HEK293 (cell line): ENCODE measurements at regions not wholly inside any gene's neighbourhood (a gene's known extent, or its start where the extent isn't known, plus 50 kb on each side); places are given as distances from the start of the nearest gene placed in this dataset.
"Not testable (repeated sequence)": the region's sequence is repeated elsewhere in the genome, so short reads cannot be mapped to it uniquely, and the experiment has no call there.

Source experiments
- CTCF ChIA-PET: fragments of 350-600 bp; formaldehyde crosslinking; extraction: SDS; loops from one replicate; lab custom pipeline; 2021; ENCODE audit warnings: antibody characterized with exemption; lab: Yijun Ruan, JAX
- POLR2A ChIA-PET: fragments of 300-600 bp; formaldehyde crosslinking; extraction: SDS; loops from one replicate; lab custom pipeline; 2020; ENCODE audit warnings: antibody characterized with exemption, inconsistent platforms; lab: Yijun Ruan, JAX
- H3K27ac ChIP-seq: fragments of 200-500 bp; sonication (Bioruptor generic); 2 replicates; pipeline ENCODE4 v1.5.1; 2014; ENCODE audit warnings: low read depth, low read length, control low read depth, inconsistent platforms; ENCODE audit errors: extremely low read depth
- H3K36me3 ChIP-seq, 2 experiments: fragments of 200-500 bp in 1 of 2; sonication (Bioruptor generic) in 1 of 2; 1 replicate in 1 of 2; 2 replicates in 1 of 2; pipeline ENCODE4 v1.5.1; 2014 to 2017; ENCODE audit warnings: inconsistent platforms in 2 of 2, low read length in 2 of 2; ENCODE audit not compliant: control insufficient read depth in 2 of 2, insufficient read depth in 1 of 2
- H3K4me1 ChIP-seq: fragments of 200-500 bp; sonication (Bioruptor generic); 2 replicates; pipeline ENCODE4 v1.5.1; 2014; ENCODE audit warnings: mild to moderate bottlenecking, low read length, inconsistent platforms; ENCODE audit not compliant: control insufficient read depth, insufficient read depth
- H3K4me3 ChIP-seq: 2 replicates; pipeline ENCODE4 v1.5.1; 2011; ENCODE audit warnings: low read depth, mild to moderate bottlenecking, control low read depth, low read length, moderate library complexity
- H3K9me3 ChIP-seq: fragments of 200-500 bp; sonication (Bioruptor generic); 2 replicates; pipeline ENCODE4 v1.5.1; 2014; ENCODE audit warnings: low read depth, low read length, inconsistent platforms; ENCODE audit not compliant: control insufficient read depth, insufficient read depth
- AEBP2 ChIP-seq: fragments of 450-650 bp; formaldehyde crosslinking; IDR thresholded peaks from 2 replicates; pipeline ENCODE4 v1.5.1; 2016; ENCODE audit warnings: missing biosample characterization, missing genetic modification characterization, borderline replicate concordance
- OVOL3 ChIP-seq: fragments of 450-650 bp; formaldehyde crosslinking; IDR thresholded peaks from 2 replicates; pipeline ENCODE4 v1.5.1; 2016; ENCODE audit warnings: missing biosample characterization, missing genetic modification characterization
- REPIN1 ChIP-seq: fragments of 450-650 bp; formaldehyde crosslinking; IDR thresholded peaks from 2 replicates; pipeline ENCODE4 v1.5.1; 2017; ENCODE audit warnings: missing biosample characterization, missing genetic modification characterization, low read depth
- SCRT2 ChIP-seq: fragments of 450-650 bp; formaldehyde crosslinking; IDR thresholded peaks from 2 replicates; pipeline ENCODE4 v1.5.1; 2016; ENCODE audit warnings: missing biosample characterization, missing genetic modification characterization
- TRIM28 ChIP-seq: IDR thresholded peaks from 2 replicates; pipeline ENCODE4 v1.6.1; 2011; ENCODE audit warnings: low read length, control low read depth, borderline replicate concordance
- ZBTB17 ChIP-seq: fragments of 450-650 bp; formaldehyde crosslinking; IDR thresholded peaks from 2 replicates; pipeline ENCODE4 v1.5.1; 2016; ENCODE audit warnings: missing biosample characterization, missing genetic modification characterization
- ZBTB44 ChIP-seq: fragments of 450-650 bp; IDR thresholded peaks from 2 replicates; pipeline ENCODE4 v1.5.1; 2018; ENCODE audit warnings: missing biosample characterization, mild to moderate bottlenecking, missing genetic modification characterization
- ZBTB8A ChIP-seq: fragments of 450-650 bp; formaldehyde crosslinking; IDR thresholded peaks from 2 replicates; pipeline ENCODE4 v1.5.1; 2016; ENCODE audit warnings: missing biosample characterization, missing genetic modification characterization
- ZNF112 ChIP-seq: fragments of 450-650 bp; formaldehyde crosslinking; IDR thresholded peaks from 2 replicates; pipeline ENCODE4 v1.5.0; 2017; ENCODE audit warnings: missing biosample characterization, missing genetic modification characterization
- ZNF324 ChIP-seq: fragments of 450-650 bp; formaldehyde crosslinking; IDR thresholded peaks from 2 replicates; pipeline ENCODE4 v1.5.1; 2016; ENCODE audit warnings: missing biosample characterization, missing genetic modification characterization
- ZNF341 ChIP-seq: fragments of 450-650 bp; formaldehyde crosslinking; IDR thresholded peaks from 2 replicates; pipeline ENCODE4; 2016; ENCODE audit warnings: low read depth, missing biosample characterization, missing genetic modification characterization
- ZNF366 ChIP-seq: fragments of 450-650 bp; formaldehyde crosslinking; conservative IDR thresholded peaks from 2 replicates; pipeline ENCODE4 v1.5.1; 2016; ENCODE audit warnings: missing biosample characterization, missing genetic modification characterization
- ZNF398 ChIP-seq: fragments of 450-650 bp; formaldehyde crosslinking; IDR thresholded peaks from 2 replicates; pipeline ENCODE4 v1.5.1; 2017; ENCODE audit warnings: missing biosample characterization, missing genetic modification characterization
- ZNF433 ChIP-seq: fragments of 450-650 bp; formaldehyde crosslinking; IDR thresholded peaks from 2 replicates; pipeline ENCODE4 v1.5.1; 2016; ENCODE audit warnings: missing biosample characterization, missing genetic modification characterization, low read depth
- ZNF521 ChIP-seq: fragments of 450-650 bp; formaldehyde crosslinking; IDR thresholded peaks from 2 replicates; pipeline ENCODE4 v1.5.1; 2017; ENCODE audit warnings: missing biosample characterization, mild to moderate bottlenecking, missing genetic modification characterization
- ZNF660 ChIP-seq: fragments of 450-650 bp; IDR thresholded peaks from 2 replicates; pipeline ENCODE4 v1.5.1; 2018; ENCODE audit warnings: missing biosample characterization, mild to moderate bottlenecking, missing genetic modification characterization
- ZNF664 ChIP-seq: fragments of 450-650 bp; formaldehyde crosslinking; IDR thresholded peaks from 2 replicates; pipeline ENCODE4 v1.5.1; 2016; ENCODE audit warnings: missing biosample characterization, missing genetic modification characterization
- ZNF692 ChIP-seq: fragments of 450-650 bp; formaldehyde crosslinking; IDR thresholded peaks from 2 replicates; pipeline ENCODE4 v1.5.1; 2016; ENCODE audit warnings: missing biosample characterization, missing genetic modification characterization
- ZSCAN30 ChIP-seq: fragments of 450-650 bp; IDR thresholded peaks from 2 replicates; pipeline ENCODE4 v1.5.1; 2018; ENCODE audit warnings: missing biosample characterization, mild to moderate bottlenecking, missing genetic modification characterization, moderate library complexity
- ZXDB ChIP-seq: fragments of 450-650 bp; formaldehyde crosslinking; IDR thresholded peaks from 2 replicates; pipeline ENCODE4 v1.5.1; 2016; ENCODE audit warnings: missing biosample characterization, missing genetic modification characterization

GRCh38 chr5:39689919-39690318 is 265.1 kb upstream of the DAB2 start (continued):
- no peak for TF ChIP-seq ZNF366 (tag by site-specific recombination)
- no peak for TF ChIP-seq ZNF112 (tag by site-specific recombination)
- TF ChIP-seq ZNF398 (tag by site-specific recombination): no peak
- TF ChIP-seq ZBTB17 (tag by site-specific recombination): no peak
- TF ChIP-seq ZNF692: no peak

- H3K27ac ChIP-seq, POLR2A ChIA-PET, H3K9me3 ChIP-seq, H3K36me3 ChIP-seq, CTCF ChIA-PET, H3K4me1 ChIP-seq, H3K4me3 ChIP-seq: not testable (repeated sequence)
Measured at GRCh38 chr5:39687924-39688323, 263.1 kb upstream of the DAB2 start.

- no peaks in the 10 kb centered on the region for H3K4me1 ChIP-seq
- H3K27ac ChIP-seq: no peak overlapping the region
- H3K36me3 ChIP-seq: no peaks in the 10 kb centered on the region
- no peak overlapping the region for H3K4me3 ChIP-seq
- ChIA-PET CTCF (interaction anchor here (0.7 kb wide), 1 partner anchor 82 kb away, joined by 3 read pairs; no protein-coding TSS in a partner anchor), POLR2A (no interaction called here)
- no peaks in the 10 kb centered on the region for H3K9me3 ChIP-seq
- TF ChIP-seq ZNF433: no peak
- no peak for TF ChIP-seq ZBTB44 (tag by site-specific recombination)
- TF ChIP-seq ZSCAN30 (tag by site-specific recombination): no peak
- no peak for TF ChIP-seq SCRT2 (tag by site-specific recombination)
- TF ChIP-seq ZNF664 (tag by site-specific recombination): no peak
- TF ChIP-seq ZNF660: no peak
- no peak for TF ChIP-seq ZNF112 (tag by site-specific recombination)
- TF ChIP-seq ZNF324 (tag by site-specific recombination): no peak
- no peak for TF ChIP-seq TRIM28
Measured at GRCh38 chr5:39680213-39680612, 255.4 kb upstream of the DAB2 start.

GRCh38 chr5:39678534-39678933 is 253.8 kb upstream of the DAB2 start:
- H3K4me3 ChIP-seq: no peak overlapping the region
- POLR2A ChIA-PET: no interaction called here
- H3K36me3 ChIP-seq: no peaks in the 10 kb centered on the region
- H3K27ac ChIP-seq: no peak overlapping the region
- H3K9me3 ChIP-seq: no peaks in the 10 kb centered on the region
- CTCF ChIA-PET: interaction anchor here (0.6 to 0.9 kb wide), 3 partner anchors 12 to 100 kb away, joined by 3 read pairs; no protein-coding TSS in a partner anchor
- TF ChIP-seq AEBP2 (no peak), OVOL3 (tag by site-specific recombination) (no peak), ZXDB (no peak), REPIN1 (tag by site-specific recombination) (no peak), ZNF521 (no peak), ZBTB8A (tag by site-specific recombination) (no peak), ZNF341 (tag by site-specific recombination) (no peak)
- H3K4me1 ChIP-seq: no peaks in the 10 kb centered on the region
